ENCODE measurements at regions not wholly inside any gene's neighbourhood (a gene's known extent, or its start where the extent isn't known, plus 50 kb on each side); places are given as distances from the start of the nearest gene placed in this dataset.

GRCh38 chr3:31094048-31094447 is 199.6 kb upstream of the GADL1 start:
- TF ChIP-seq POLR2A (IDR thresholded peaks at IDR 0.05) (no peak), CTCF (IDR thresholded peaks at IDR 0.05) (no peak)

All from prostate gland (tissue), 2 donors.